Uterus (tissue), 2 donors: ENCODE measurements at regions not wholly inside any gene's neighbourhood (a gene's known extent, or its start where the extent isn't known, plus 50 kb on each side); places are given as distances from the start of the nearest gene placed in this dataset.

Source experiments
- CTCF ChIP-seq, 4 experiments: fragments of 200-600 bp in 2 of 4; fragments of 450-650 bp in 2 of 4; sonication (generic) in 2 of 4; IDR thresholded peaks; one replicate each; pipeline ENCODE4 v1.5.1; 2016 to 2019; ENCODE audit warnings: antibody characterized with exemption in 4 of 4, mild to moderate bottlenecking in 2 of 4, moderate library complexity in 1 of 4
- POLR2A ChIP-seq, 2 donors: fragments of 450-650 bp; IDR thresholded peaks; one replicate each; pipeline ENCODE4 v1.6.1; 2016; ENCODE audit warnings: antibody characterized with exemption in 2 of 2, mild to moderate bottlenecking in 1 of 2, moderate library complexity in 1 of 2

DNA sequence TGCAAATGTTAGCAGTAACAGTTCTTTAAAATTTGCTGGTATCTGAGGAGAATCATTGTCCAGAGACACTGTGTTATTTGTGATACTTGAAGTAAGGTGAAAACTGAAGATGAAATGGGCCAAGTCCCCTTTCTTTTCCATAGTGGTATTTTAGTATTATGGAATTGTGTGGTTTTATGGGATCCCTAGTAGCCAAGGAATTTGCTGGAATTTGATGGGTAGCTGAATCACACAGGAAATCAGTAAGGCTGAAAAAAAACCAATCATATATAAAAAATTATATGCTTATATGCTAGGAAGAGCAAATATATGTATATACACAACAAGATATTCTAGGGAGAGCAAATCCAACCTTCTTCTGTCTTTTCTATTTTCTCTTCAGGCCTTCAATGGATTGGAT, 54.2 kb upstream of the TACR1 start:
- TF ChIP-seq POLR2A (IDR thresholded peaks at IDR 0.05) (no peak), CTCF (IDR thresholded peaks at IDR 0.05) (no peak)
